ENCODE measurements at regions not wholly inside any gene's neighbourhood (a gene's known extent, or its start where the extent isn't known, plus 50 kb on each side); places are given as distances from the start of the nearest gene placed in this dataset.

- DNase-seq (ENCODE audit: low read depth, low spot score): no peak
- no peak for TF ChIP-seq CTCF (IDR thresholded peaks at IDR 0.05; ENCODE audit: low read depth, low read length)
- in situ Hi-C loops (cut with HindIII; ENCODE audit: low sequenced_read_pairs): no loop called here
- H3K4me3 ChIP-seq (ENCODE audit: low read depth, low read length): no peak overlapping the region
Measured at GRCh38 chr18:47628893-47629292, 301.6 kb downstream of the SMAD2 start.

- TF ChIP-seq CTCF (IDR thresholded peaks at IDR 0.05; ENCODE audit: low read depth, low read length): no peak
- H3K4me3 ChIP-seq (ENCODE audit: low read depth, low read length): no peak overlapping the region
- no peak for DNase-seq (ENCODE audit: low read depth, low spot score)
- in situ Hi-C loops (cut with HindIII; ENCODE audit: low sequenced_read_pairs): no loop called here
Measured at GRCh38 chr18:47628240-47628781, 302.1 kb downstream of the SMAD2 start.

- no peak for TF ChIP-seq CTCF (IDR thresholded peaks at IDR 0.05; ENCODE audit: low read depth, low read length)
- no peak overlapping the region for H3K4me3 ChIP-seq (ENCODE audit: low read depth, low read length)
- DNase-seq (ENCODE audit: low read depth, low spot score): no peak
- in situ Hi-C loops (cut with HindIII; ENCODE audit: low sequenced_read_pairs): no loop called here
Measured at GRCh38 chr18:47627030-47627429, 303.4 kb downstream of the SMAD2 start.

- in situ Hi-C loops (cut with HindIII; ENCODE audit: low sequenced_read_pairs): no loop called here
- DNase-seq (ENCODE audit: low read depth, low spot score): no peak
- TF ChIP-seq CTCF (IDR thresholded peaks at IDR 0.05; ENCODE audit: low read depth, low read length): no peak
- no peak overlapping the region for H3K4me3 ChIP-seq (ENCODE audit: low read depth, low read length)
Measured at GRCh38 chr18:47619771-47620448, 310.5 kb downstream of the SMAD2 start.

GRCh38 chr18:47618758-47619157, 311.7 kb downstream of the SMAD2 start:
- no peak for DNase-seq (ENCODE audit: low read depth, low spot score)
- in situ Hi-C loops (cut with HindIII; ENCODE audit: low sequenced_read_pairs): no loop called here
- H3K4me3 ChIP-seq (ENCODE audit: low read depth, low read length): no peak overlapping the region
- TF ChIP-seq CTCF (IDR thresholded peaks at IDR 0.05; ENCODE audit: low read depth, low read length): no peak

GRCh38 chr18:47615043-47615442, 315.4 kb downstream of the SMAD2 start:
- no peak for TF ChIP-seq CTCF (IDR thresholded peaks at IDR 0.05; ENCODE audit: low read depth, low read length)
- in situ Hi-C loops (cut with HindIII; ENCODE audit: low sequenced_read_pairs): no loop called here
- no peak overlapping the region for H3K4me3 ChIP-seq (ENCODE audit: low read depth, low read length)

More at GRCh38 chr18:47615043-47615442, 315.4 kb downstream of the SMAD2 start:
- no peak for DNase-seq (ENCODE audit: low read depth, low spot score)
